K562 (cell line): ENCODE measurements at regions not wholly inside any gene's neighbourhood (a gene's known extent, or its start where the extent isn't known, plus 50 kb on each side); places are given as distances from the start of the nearest gene placed in this dataset.

ENCODE experiments used
- ATAC-seq: fragments of 200-7000 bp; cut with Tn5 transposase; 3 replicates; pipeline ENCODE4 v1.9.1; 2020; ENCODE audit warnings: moderate library complexity
- BruUV-seq: library from RNA; stranded (reverse); fragments of 400-500 nt; replicated peaks from 2 replicates; lab custom pipeline; 2021; lab: Mats Ljungman, UMichigan
- CTCF ChIA-PET: fragments of 300-600 bp; formaldehyde crosslinking; extraction: SDS; loops from one replicate; lab custom pipeline; 2021; ENCODE audit warnings: low intra/inter-chr PET ratio; lab: Yijun Ruan, JAX
- POLR2A ChIA-PET: fragments of 300-600, 350-650 bp; sonication (Branson Sonifier 250); formaldehyde crosslinking; extraction: SDS; loops from one replicate; lab custom pipeline; 2021; ENCODE audit warnings: antibody characterized with exemption, inconsistent platforms; lab: Yijun Ruan, JAX
- DNase-seq, 4 experiments: peaks; one replicate each; pipeline versions ENCODE4 v3.0.0 to v3.0.0-alpha.2; 2011 to 2018; ENCODE audit warnings: low spot score in 3 of 4, mixed read lengths in 3 of 4; ENCODE audit errors: extremely low read depth in 1 of 4
- FAIRE-seq: peaks from 2 replicates; lab custom pipeline; 2011; peaks lifted over from hg19 to GRCh38; lab: Jason Lieb, UNC
- H2AFZ ChIP-seq: 2 replicates; pipeline ENCODE4 v1.6.0; 2011; ENCODE audit warnings: low read depth, low read length, control low read depth, inconsistent platforms
- H3K27ac ChIP-seq: fragments of 200-600 bp; 3 replicates; pipeline ENCODE4 v1.8.0; 2011; ENCODE audit warnings: low read depth, mild to moderate bottlenecking, control low read depth, inconsistent platforms, low read length, moderate library complexity, mixed read lengths; ENCODE audit errors: extremely low read depth
- H3K27me3 ChIP-seq, 2 experiments: fragments of 300-600 bp in 1 of 2; 2 replicates in 1 of 2; 3 replicates in 1 of 2; pipeline versions ENCODE4 v1.6.0 to v1.8.0; 2011; ENCODE audit warnings: inconsistent platforms in 2 of 2, low read length in 2 of 2, mild to moderate bottlenecking in 1 of 2, mixed read lengths in 1 of 2, moderate library complexity in 1 of 2; ENCODE audit not compliant: control insufficient read depth in 2 of 2, insufficient read depth in 2 of 2
- H3K36me3 ChIP-seq: fragments of 300-600 bp; 3 replicates; pipeline ENCODE4 v1.8.0; 2011; ENCODE audit warnings: mild to moderate bottlenecking, low read length, inconsistent platforms; ENCODE audit not compliant: control insufficient read depth, insufficient read depth
- H3K4me1 ChIP-seq, 2 experiments: fragments of 200-600 bp in 1 of 2; replicated peaks in 1 of 2; 2 replicates in 1 of 2; 3 replicates in 1 of 2; pipeline versions ENCODE4 v1.5.1 to v1.8.0; 2011; ENCODE audit warnings: inconsistent platforms in 2 of 2, low read length in 2 of 2, mild to moderate bottlenecking in 1 of 2, mixed read lengths in 1 of 2, moderate library complexity in 1 of 2; ENCODE audit not compliant: control insufficient read depth in 2 of 2, insufficient read depth in 2 of 2
- H3K4me2 ChIP-seq: 2 replicates; pipeline ENCODE4 v1.6.1; 2011; ENCODE audit warnings: low read length, control low read depth, inconsistent platforms, mixed read lengths; ENCODE audit not compliant: insufficient read depth
- H3K4me3 ChIP-seq: fragments of 200-600 bp; sonication (generic), shearing (Covaris generic); 2 replicates; pipeline ENCODE4 v1.5.1; 2016; ENCODE audit warnings: control low read depth, inconsistent platforms
- H3K79me2 ChIP-seq: fragments of 200-600 bp; 3 replicates; pipeline ENCODE4 v1.8.0; 2011; ENCODE audit warnings: low read length, inconsistent platforms; ENCODE audit not compliant: control insufficient read depth, insufficient read depth
- H3K9ac ChIP-seq, 2 experiments: 2 replicates each; pipeline versions ENCODE4 v1.6.0 to v1.6.1; 2011; ENCODE audit warnings: low read depth in 2 of 2, low read length in 2 of 2, control low read depth in 1 of 2, inconsistent platforms in 1 of 2, mild to moderate bottlenecking in 1 of 2, mixed read lengths in 1 of 2; ENCODE audit not compliant: insufficient read depth in 1 of 2
- H3K9me1 ChIP-seq: one replicate; pipeline ENCODE4 v1.6.0; 2011; ENCODE audit warnings: inconsistent platforms, mild to moderate bottlenecking, low read length, moderate library complexity; ENCODE audit not compliant: control insufficient read depth, insufficient read depth
- H3K9me3 ChIP-seq: replicated peaks from 2 replicates; pipeline ENCODE4 v1.5.1; 2011; ENCODE audit warnings: low read depth, low read length, inconsistent platforms; ENCODE audit not compliant: control insufficient read depth, insufficient read depth
- H4K20me1 ChIP-seq: replicated peaks from 2 replicates; pipeline ENCODE4 v1.6.1; 2011; ENCODE audit warnings: low read length, inconsistent platforms, mixed read lengths; ENCODE audit not compliant: control insufficient read depth, insufficient read depth
- CTCF ChIP-seq, 3 experiments: IDR thresholded peaks in 2 of 3; conservative IDR thresholded peaks in 1 of 3; 2 replicates each; pipeline ENCODE4 v1.5.1; 2011 to 2012; ENCODE audit warnings: low read length in 3 of 3, mild to moderate bottlenecking in 3 of 3, control low read depth in 2 of 3, improper control_type of control experiment in 1 of 3, inconsistent platforms in 1 of 3, low read depth in 1 of 3, mixed read lengths in 1 of 3, moderate library complexity in 1 of 3; ENCODE audit not compliant: insufficient read depth in 2 of 3
- NCOA6 ChIP-seq: fragments of 450-650 bp; IDR thresholded peaks from 2 replicates; pipeline ENCODE4 v1.6.1; 2017; ENCODE audit warnings: mild to moderate bottlenecking
- NR1H2 ChIP-seq: sonication (generic); formaldehyde crosslinking; IDR thresholded peaks from 2 replicates; pipeline ENCODE4 v1.4.0; 2020; ENCODE audit warnings: mild to moderate bottlenecking, missing genetic modification reagents
- ZNF586 ChIP-seq: fragments of 450-650 bp; formaldehyde crosslinking; conservative IDR thresholded peaks from 2 replicates; pipeline ENCODE4 v1.4.0; 2020; ENCODE audit warnings: mild to moderate bottlenecking, moderate library complexity
- WGBS: fragments of 100-300 bp; shearing (Covaris generic); methylation state at CpG from one replicate; pipeline ENCODE4 v1.1.6; 2016; ENCODE audit warnings: low coverage, mixed read lengths; ENCODE audit not compliant: insufficient coverage; ENCODE audit errors: missing lambda C conversion rate; 5-methylcytosine and 5-hydroxymethylcytosine counted together
- in situ Hi-C: fragments of 300-500 bp; cut with MboI; formaldehyde crosslinking; loops from 4 replicates; pipeline ENCODE4 v1.15.0; 2018; ENCODE audit warnings: inconsistent platforms, mixed read lengths
- intact Hi-C: fragments of 100-400 bp; cut with micrococcal nuclease; formaldehyde crosslinking; loops from 2 replicates; pipeline ENCODE4 v1.14.2; 2022

DNA sequence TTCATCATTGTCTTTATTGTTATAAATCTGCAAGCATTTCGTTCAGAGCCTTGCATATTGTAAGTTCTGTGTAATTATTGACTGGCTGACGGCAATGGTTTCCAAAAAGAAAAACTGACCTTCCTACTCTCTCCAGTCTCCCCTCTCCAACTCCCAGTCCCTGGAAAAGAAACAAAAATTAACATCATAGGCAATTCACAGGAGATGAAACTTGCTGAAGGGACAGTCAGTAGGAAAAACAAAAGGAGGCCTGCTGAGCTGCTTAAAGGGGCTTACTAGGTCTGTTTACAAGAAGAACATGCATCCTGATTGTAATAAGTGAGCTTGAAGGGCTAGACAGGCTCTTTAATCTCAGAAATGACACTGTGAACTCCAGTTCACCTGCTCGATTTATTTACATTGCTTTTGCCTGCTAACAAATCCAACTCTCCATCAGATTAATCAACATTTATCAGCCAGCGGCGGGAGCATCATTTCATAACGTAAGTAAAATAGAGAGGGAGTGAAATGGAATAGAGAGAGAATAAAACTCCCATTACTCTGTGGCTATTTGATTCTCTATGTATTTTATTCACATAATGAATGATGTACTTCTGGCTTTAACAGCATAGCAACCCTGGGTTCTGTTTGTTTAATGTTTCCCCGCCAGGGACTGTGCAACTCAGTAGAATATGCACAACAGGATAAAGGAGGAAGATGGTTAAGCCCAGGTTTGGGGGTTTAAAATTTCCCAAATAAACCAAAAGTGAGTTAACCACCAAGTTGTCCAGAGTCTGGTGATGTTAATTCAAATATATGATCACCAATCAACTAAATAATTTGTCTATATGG is 256.7 kb upstream of the SETBP1 start:
- intact Hi-C loops = no loop called here
- ChIA-PET POLR2A (no interaction called here), CTCF (no interaction called here)
- no peaks in the 10 kb centered on the region for H3K27me3 ChIP-seq
- BruUV-seq = no TSS peak
- H3K9me1 ChIP-seq = no peaks in the 10 kb centered on the region
- no peak for DNase-seq
- H3K36me3 ChIP-seq = no peaks in the 10 kb centered on the region
- no peak for ATAC-seq
- no peaks in the 10 kb centered on the region for H3K79me2 ChIP-seq
- H3K27ac ChIP-seq = no peak overlapping the region
- TF ChIP-seq CTCF (IDR thresholded peaks at IDR 0.05 in 2 of 3, conservative IDR thresholded peaks at IDR 0.05 in 1 of 3; ENCODE audit: insufficient read depth in 2 of 3, low read depth in 1 of 3, low read length in 3 of 3) (no peak), NCOA6 (no peak), NR1H2 (no peak), ZNF586 (no peak)
- WGBS = 0% methylated on average over 7 of the region's 7 CpGs
- no peak for FAIRE-seq
- no peak overlapping the region for H2AFZ ChIP-seq
- in situ Hi-C loops = no loop called here
- H4K20me1 ChIP-seq = no peaks in the 10 kb centered on the region
- H3K4me2 ChIP-seq = no peak overlapping the region
- no peaks in the 10 kb centered on the region for H3K9me3 ChIP-seq
- no peak overlapping the region for H3K9ac ChIP-seq
- no peak overlapping the region for H3K4me3 ChIP-seq
- no peaks in the 10 kb centered on the region for H3K4me1 ChIP-seq
